ENCODE measurements at regions not wholly inside any gene's neighbourhood (a gene's known extent, or its start where the extent isn't known, plus 50 kb on each side); places are given as distances from the start of the nearest gene placed in this dataset.

DNA sequence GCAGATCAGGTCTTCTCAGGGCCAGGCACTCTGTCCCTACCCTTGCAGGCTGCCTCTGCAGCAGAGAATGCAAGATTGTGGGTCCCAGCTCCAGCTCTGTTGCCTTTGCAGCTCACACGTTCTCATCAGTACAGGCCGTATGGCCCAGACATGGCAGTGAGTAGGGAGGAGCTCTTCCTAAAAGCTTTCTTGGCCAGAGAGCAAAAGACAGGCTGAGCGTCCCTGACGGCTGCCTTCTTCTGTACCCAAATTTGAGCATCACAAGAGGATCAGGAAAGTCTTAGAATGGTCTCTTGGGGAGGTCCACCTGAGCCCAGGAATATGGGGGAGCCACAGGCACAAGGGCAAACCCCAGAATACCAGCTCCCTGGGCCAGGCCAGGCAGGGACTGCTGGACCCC, 266.3 kb upstream of the ZMIZ1 start:
- no TSS peak for BruUV-seq (replicated peaks)
- H3K27me3 Mint-ChIP-seq (ENCODE audit: insufficient read depth, unreplicated experiment): peaks cover 45% of the 10 kb centered on the region
- H3K9me3 Mint-ChIP-seq (ENCODE audit: unreplicated experiment): no peaks in the 10 kb centered on the region
- no peak for DNase-seq (ENCODE audit: unreplicated experiment)
- H3K4me3 Mint-ChIP-seq (ENCODE audit: unreplicated experiment): no peak overlapping the region
- no peaks in the 10 kb centered on the region for H3K36me3 Mint-ChIP-seq (ENCODE audit: insufficient read depth, unreplicated experiment)
- H3K27ac Mint-ChIP-seq (ENCODE audit: low read depth, unreplicated experiment): no peak overlapping the region
- intact Hi-C loops (cut with micrococcal nuclease): no loop called here
- TF ChIP-seq, protein P1, sequence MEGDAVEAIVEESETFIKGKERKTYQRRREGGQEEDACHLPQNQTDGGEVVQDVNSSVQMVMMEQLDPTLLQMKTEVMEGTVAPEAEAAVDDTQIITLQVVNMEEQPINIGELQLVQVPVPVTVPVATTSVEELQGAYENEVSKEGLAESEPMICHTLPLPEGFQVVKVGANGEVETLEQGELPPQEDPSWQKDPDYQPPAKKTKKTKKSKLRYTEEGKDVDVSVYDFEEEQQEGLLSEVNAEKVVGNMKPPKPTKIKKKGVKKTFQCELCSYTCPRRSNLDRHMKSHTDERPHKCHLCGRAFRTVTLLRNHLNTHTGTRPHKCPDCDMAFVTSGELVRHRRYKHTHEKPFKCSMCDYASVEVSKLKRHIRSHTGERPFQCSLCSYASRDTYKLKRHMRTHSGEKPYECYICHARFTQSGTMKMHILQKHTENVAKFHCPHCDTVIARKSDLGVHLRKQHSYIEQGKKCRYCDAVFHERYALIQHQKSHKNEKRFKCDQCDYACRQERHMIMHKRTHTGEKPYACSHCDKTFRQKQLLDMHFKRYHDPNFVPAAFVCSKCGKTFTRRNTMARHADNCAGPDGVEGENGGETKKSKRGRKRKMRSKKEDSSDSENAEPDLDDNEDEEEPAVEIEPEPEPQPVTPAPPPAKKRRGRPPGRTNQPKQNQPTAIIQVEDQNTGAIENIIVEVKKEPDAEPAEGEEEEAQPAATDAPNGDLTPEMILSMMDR (IDR thresholded peaks at IDR 0.05; ENCODE audit: unreplicated experiment): no peak
- ChIA-PET POLR2A (no interaction called here), CTCF (interaction anchor here (0.7 kb wide), 1 partner anchor 17 kb away, joined by 4 read pairs; no protein-coding TSS in a partner anchor)
- H3K4me1 Mint-ChIP-seq (ENCODE audit: insufficient read depth, unreplicated experiment): peaks cover 5% of the 10 kb centered on the region

DNA sequence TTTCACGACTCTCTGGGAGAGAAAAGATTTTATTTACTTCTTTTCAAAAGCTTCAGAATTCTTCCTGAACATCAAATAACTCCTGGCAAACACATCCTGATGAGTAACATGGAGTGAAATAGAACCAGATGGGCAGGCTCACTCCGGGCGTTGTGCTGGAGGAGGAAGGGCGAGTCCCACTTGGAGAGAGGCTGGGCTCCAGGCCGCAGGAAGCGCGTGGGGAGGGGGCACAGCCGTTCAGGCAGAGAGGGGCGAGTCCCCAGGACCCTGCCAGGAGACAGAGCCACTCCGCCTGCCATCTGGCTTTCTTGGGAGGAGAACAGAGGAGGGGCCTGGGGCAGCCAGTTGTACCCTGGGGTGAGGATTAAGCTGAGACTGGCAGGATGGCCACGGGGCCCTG, 265.9 kb upstream of the ZMIZ1 start:
- no peak overlapping the region for H3K4me3 Mint-ChIP-seq (ENCODE audit: unreplicated experiment)
- TF ChIP-seq, protein P1 (IDR thresholded peaks at IDR 0.05; ENCODE audit: unreplicated experiment): no peak
- intact Hi-C loops (cut with micrococcal nuclease): no loop called here
- no peaks in the 10 kb centered on the region for H3K9me3 Mint-ChIP-seq (ENCODE audit: unreplicated experiment)
- BruUV-seq (replicated peaks): no TSS peak
- H3K27me3 Mint-ChIP-seq (ENCODE audit: insufficient read depth, unreplicated experiment): peaks cover 43% of the 10 kb centered on the region
- ChIA-PET POLR2A (no interaction called here), CTCF (interaction anchor here (0.7 kb wide), 1 partner anchor 17 kb away, joined by 4 read pairs; no protein-coding TSS in a partner anchor)
- H3K4me1 Mint-ChIP-seq (ENCODE audit: insufficient read depth, unreplicated experiment): peaks cover 5% of the 10 kb centered on the region
- no peak for DNase-seq (ENCODE audit: unreplicated experiment)
- H3K36me3 Mint-ChIP-seq (ENCODE audit: insufficient read depth, unreplicated experiment): no peaks in the 10 kb centered on the region
- no peak overlapping the region for H3K27ac Mint-ChIP-seq (ENCODE audit: low read depth, unreplicated experiment)

DNA sequence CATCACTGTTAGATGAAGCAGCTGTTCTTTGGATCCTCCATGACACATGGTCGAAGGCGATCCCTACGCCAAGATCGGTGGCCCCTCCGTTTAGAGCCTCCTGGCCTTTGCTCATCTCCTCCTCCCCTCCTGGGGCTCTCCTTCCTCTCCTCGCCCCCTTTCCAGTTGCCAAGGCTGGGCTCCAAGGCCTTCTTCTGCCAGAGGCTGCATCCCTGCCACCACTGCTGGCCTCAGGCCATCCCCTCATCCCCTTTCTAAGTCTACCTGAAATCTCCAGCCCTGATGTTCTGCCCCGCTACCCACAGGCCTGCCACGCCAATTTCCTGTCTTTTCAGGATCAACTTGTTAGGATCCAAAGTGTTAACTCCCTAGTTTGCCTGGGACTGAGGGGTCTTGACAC, 265.1 kb upstream of the ZMIZ1 start:
- ChIA-PET CTCF (no interaction called here), POLR2A (no interaction called here)
- H3K36me3 Mint-ChIP-seq (ENCODE audit: insufficient read depth, unreplicated experiment): no peaks in the 10 kb centered on the region
- intact Hi-C loops (cut with micrococcal nuclease): no loop called here
- H3K27me3 Mint-ChIP-seq (ENCODE audit: insufficient read depth, unreplicated experiment): peaks cover 35% of the 10 kb centered on the region
- DNase-seq (ENCODE audit: unreplicated experiment): no peak
- H3K4me3 Mint-ChIP-seq (ENCODE audit: unreplicated experiment): no peak overlapping the region
- no peak overlapping the region for H3K27ac Mint-ChIP-seq (ENCODE audit: low read depth, unreplicated experiment)
- no peaks in the 10 kb centered on the region for H3K9me3 Mint-ChIP-seq (ENCODE audit: unreplicated experiment)
- no TSS peak for BruUV-seq (replicated peaks)
- peaks cover 5% of the 10 kb centered on the region for H3K4me1 Mint-ChIP-seq (ENCODE audit: insufficient read depth, unreplicated experiment)
- TF ChIP-seq, protein P1 (IDR thresholded peaks at IDR 0.05; ENCODE audit: unreplicated experiment): no peak

DNA sequence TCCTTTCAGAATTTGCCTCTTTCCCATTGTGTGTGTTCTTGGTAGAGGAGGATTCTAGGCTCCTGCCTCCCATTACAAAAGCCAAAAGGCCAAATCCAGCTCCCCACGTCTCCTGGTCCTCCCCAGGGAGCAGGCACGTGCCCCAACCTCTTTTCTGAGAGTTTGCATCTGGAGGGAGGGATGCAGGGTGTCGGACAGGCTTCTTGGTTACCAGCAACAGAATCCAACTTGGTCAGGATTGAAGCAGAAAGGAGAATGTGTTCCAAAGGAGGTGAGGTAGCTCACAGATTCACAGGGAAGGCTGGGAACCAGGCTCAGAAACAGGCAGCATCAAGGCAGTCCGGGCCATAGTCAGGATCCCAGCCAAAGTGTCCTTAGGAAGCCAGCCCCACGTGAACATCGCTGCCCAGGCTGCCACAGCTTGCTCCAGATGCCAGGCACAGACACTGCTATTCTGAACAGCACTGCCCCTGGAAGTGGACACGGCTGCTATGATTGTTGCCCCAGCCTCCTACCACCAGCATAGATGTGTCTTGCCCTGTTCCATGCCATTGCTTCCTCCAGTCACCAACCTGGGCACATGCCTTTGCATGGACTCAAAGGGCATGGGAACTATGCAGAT, 264.2 kb upstream of the ZMIZ1 start:
- Mint-ChIP-seq H3K27me3 (ENCODE audit: insufficient read depth, unreplicated experiment) (peaks cover 26% of the 10 kb centered on the region), H3K27ac (ENCODE audit: low read depth, unreplicated experiment) (no peak overlapping the region), H3K4me1 (ENCODE audit: insufficient read depth, unreplicated experiment) (peaks cover 5% of the 10 kb centered on the region), H3K9me3 (ENCODE audit: unreplicated experiment) (no peaks in the 10 kb centered on the region), H3K36me3 (ENCODE audit: insufficient read depth, unreplicated experiment) (no peaks in the 10 kb centered on the region), H3K4me3 (ENCODE audit: unreplicated experiment) (no peak overlapping the region)
- TF ChIP-seq, protein P1 (IDR thresholded peaks at IDR 0.05; ENCODE audit: unreplicated experiment): no peak
- no peak for DNase-seq (ENCODE audit: unreplicated experiment)
- CTCF ChIA-PET: no interaction called here
- no TSS peak for BruUV-seq (replicated peaks)
- POLR2A ChIA-PET: no interaction called here
- intact Hi-C loops (cut with micrococcal nuclease): no loop called here

All from MCF 10A (cell line).